ENCODE measurements at regions not wholly inside any gene's neighbourhood (a gene's known extent, or its start where the extent isn't known, plus 50 kb on each side); places are given as distances from the start of the nearest gene placed in this dataset.
"Not testable (repeated sequence)": the region's sequence is repeated elsewhere in the genome, so short reads cannot be mapped to it uniquely, and the experiment has no call there.

DNA sequence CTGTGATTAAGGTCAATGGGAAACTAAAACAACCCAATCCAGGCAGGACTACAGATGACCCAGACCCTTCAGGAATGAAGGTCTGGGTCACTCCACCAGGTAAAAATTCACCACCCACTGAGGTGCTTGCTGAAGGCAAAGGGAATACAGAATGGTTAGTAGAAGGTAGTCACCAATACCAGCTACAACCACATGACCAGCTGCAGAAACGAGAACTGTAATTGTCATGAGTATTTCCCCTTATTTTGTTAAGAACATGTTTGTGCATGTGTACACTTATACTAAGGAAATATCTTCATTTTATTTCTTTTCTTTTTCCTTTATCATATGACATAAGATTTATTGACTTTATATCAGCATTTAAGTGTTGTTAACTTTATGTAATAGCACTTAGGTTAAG lies 126.1 kb upstream of the ZC3H12C start:
- not testable (repeated sequence) for TF ChIP-seq POLR2A, CTCF (IDR thresholded peaks at IDR 0.05)
